Heart left ventricle (tissue), 16 donors: ENCODE measurements at regions not wholly inside any gene's neighbourhood (a gene's known extent, or its start where the extent isn't known, plus 50 kb on each side); places are given as distances from the start of the nearest gene placed in this dataset.

ENCODE experiments used
- ATAC-seq, 4 donors: fragments of 200-7000 bp; cut with Tn5 transposase; one replicate each; pipeline ENCODE4 v1.9.1; 2020 to 2022; ENCODE audit warnings: moderate library complexity in 4 of 4, mild to moderate bottlenecking in 3 of 4, moderate number of reproducible peaks in 1 of 4
- DNase-seq, 5 donors: peaks; one replicate each; pipeline ENCODE4 v3.0.0-alpha.2; 2020
- H3K27ac ChIP-seq, 12 donors: fragments of 200-600 bp; sonication (generic) in 4 of 12; one replicate each; pipeline versions ENCODE4 v1.5.0 to v1.8.0; 2016 to 2022; ENCODE audit warnings: mild to moderate bottlenecking in 2 of 12
- H3K27me3 ChIP-seq, 9 donors: fragments of 200-600 bp; sonication (generic) in 2 of 9; one replicate each; pipeline versions ENCODE4 v1.5.1 to v1.8.0; 2016 to 2022; ENCODE audit warnings: mild to moderate bottlenecking in 3 of 9
- H3K36me3 ChIP-seq, 9 donors: fragments of 200-600 bp; sonication (generic) in 2 of 9; one replicate each; pipeline versions ENCODE4 v1.5.0 to v1.8.0; 2018 to 2022; ENCODE audit warnings: mild to moderate bottlenecking in 2 of 9
- H3K4me1 ChIP-seq, 12 donors: fragments of 200-600 bp; sonication (generic) in 4 of 12; one replicate each; pipeline versions ENCODE4 v1.5.0 to v1.8.0; 2016 to 2022; ENCODE audit warnings: mild to moderate bottlenecking in 3 of 12
- H3K4me3 ChIP-seq, 12 donors: fragments of 200-600 bp; sonication (generic) in 4 of 12; one replicate each; pipeline versions ENCODE4 v1.5.0 to v1.8.0; 2017 to 2022; ENCODE audit warnings: mild to moderate bottlenecking in 9 of 12, moderate library complexity in 4 of 12
- H3K9me3 ChIP-seq, 12 donors: fragments of 200-600 bp; sonication (generic) in 4 of 12; one replicate each; pipeline versions ENCODE4 v1.5.0 to v1.8.0; 2016 to 2022; ENCODE audit warnings: mild to moderate bottlenecking in 1 of 12
- POLR2A ChIP-seq, 2 donors: fragments of 450-650 bp; IDR thresholded peaks; one replicate each; pipeline ENCODE4 v1.6.1; 2017; ENCODE audit warnings: antibody characterized with exemption in 2 of 2, mild to moderate bottlenecking in 2 of 2, moderate library complexity in 2 of 2
- WGBS, 4 donors: extraction: QIAGEN DNeasy Blood & Tissue Kit in 2 of 4; methylation state at CpG; one replicate each; pipeline versions ENCODE4 v1.1.5 to v1.1.7; 2013 to 2018; 5-methylcytosine and 5-hydroxymethylcytosine counted together
- intact Hi-C, 10 donors: fragments of 100-400 bp; cut with DNase I; formaldehyde crosslinking; loops; one replicate each; pipeline versions ENCODE4 v1.11.1 to v1.14.2; 2022
- TF ChIP-seq, protein P1 (sequence below), 12 donors: fragments of 200-600 bp; sonication (generic) in 4 of 12; IDR thresholded peaks; one replicate each; pipeline versions ENCODE4 v1.5.0 to v1.8.0; 2018 to 2022; ENCODE audit warnings: antibody characterized with exemption in 12 of 12, mild to moderate bottlenecking in 5 of 12
- donor health status: ischemic (EF 13 %, LVEDD 7.1; RV severe dilation, severe dysfunction).
- donor health status: healthy with polysubstance abuse.
- donor health status: DM: no; HTN: yes; CAD: no.
- donor health status: DM: no; HTN: no; CAD: no.
- donor health status: ischemic (EF 25% LVEDD 6.9; RV normal size, moderate dysfunction).
- donor health status: ischemic (EF 25% LVEDD 5.7; RV mildly dilated, moderate dysfunction).
- donor health status: healthy.
- donor health status: DM: yes; HTN: yes; CAD: no.
- donor health status: ischemic (EF 35%, LVEDD 5.7; RV mildly dilated, moderate dysfunction).
- donor health status: nonischemic (EF 11% LVEDD 7.7; RV severe dilation, severe dysfunction).
- donor health status: DM: yes; HTN: yes; CAD: no.
- donor health status: PGD.
- donor health status: ischemic (EF 29% LVEDD 5.4; RV normal size, mild dysfunction).
- donor health status: nonischemic (EF 23%, LVEDD 6.1; RV moderate dilation, normal function).

DNA sequence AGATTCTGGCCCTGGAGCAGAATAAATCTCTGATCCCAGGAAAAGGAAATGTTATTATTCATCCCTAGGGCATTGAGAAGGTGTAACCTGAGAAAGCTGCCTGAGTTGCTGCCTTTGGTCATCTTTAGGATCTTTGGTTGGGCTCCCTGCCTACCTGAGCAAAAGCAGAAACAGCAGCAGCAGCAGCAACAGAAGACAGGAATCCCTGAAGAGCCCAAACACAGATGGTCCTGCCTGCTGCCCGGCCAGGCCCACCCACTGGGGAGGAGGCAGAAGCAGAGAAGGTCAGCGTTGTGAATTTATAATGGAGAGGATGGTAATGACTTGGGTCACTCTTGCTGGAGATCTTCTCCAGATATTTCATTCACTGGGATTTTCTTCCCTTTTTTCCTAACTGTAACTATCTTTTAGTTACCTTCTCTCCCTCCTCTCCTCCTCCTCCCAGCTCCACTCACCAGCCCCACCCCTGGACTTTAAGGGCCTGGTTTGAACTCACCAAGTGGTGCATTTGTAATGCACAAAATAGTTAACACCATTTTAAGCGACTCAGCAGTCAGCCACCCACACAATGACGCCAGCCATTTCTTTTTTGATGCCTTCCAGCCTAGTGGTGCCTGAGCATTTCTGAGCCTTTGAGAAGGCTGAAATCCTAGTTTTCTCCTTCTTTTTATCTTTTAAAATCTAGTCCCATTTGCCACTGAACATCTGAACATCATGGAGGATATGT lies 91.7 kb downstream of the HSPH1 start:
- no peak for DNase-seq
- Histone ChIP-seq H3K4me3 (no peak overlapping the region), H3K27me3 (peaks cover 0 to 4% (median 0%) of the 10 kb centered on the region in 9 donors), H3K9me3 (no peaks in the 10 kb centered on the region), H3K36me3 (no peaks in the 10 kb centered on the region), H3K27ac (no peak overlapping the region), H3K4me1 (no peaks in the 10 kb centered on the region)
- WGBS, 4 donors: 44 to 73% (median 63%) methylated on average over 4 of the region's 4 CpGs
- ATAC-seq: no peak
- intact Hi-C loops: no loop called here
- no peak for TF ChIP-seq POLR2A (IDR thresholded peaks at IDR 0.05)
- TF ChIP-seq, protein P1, sequence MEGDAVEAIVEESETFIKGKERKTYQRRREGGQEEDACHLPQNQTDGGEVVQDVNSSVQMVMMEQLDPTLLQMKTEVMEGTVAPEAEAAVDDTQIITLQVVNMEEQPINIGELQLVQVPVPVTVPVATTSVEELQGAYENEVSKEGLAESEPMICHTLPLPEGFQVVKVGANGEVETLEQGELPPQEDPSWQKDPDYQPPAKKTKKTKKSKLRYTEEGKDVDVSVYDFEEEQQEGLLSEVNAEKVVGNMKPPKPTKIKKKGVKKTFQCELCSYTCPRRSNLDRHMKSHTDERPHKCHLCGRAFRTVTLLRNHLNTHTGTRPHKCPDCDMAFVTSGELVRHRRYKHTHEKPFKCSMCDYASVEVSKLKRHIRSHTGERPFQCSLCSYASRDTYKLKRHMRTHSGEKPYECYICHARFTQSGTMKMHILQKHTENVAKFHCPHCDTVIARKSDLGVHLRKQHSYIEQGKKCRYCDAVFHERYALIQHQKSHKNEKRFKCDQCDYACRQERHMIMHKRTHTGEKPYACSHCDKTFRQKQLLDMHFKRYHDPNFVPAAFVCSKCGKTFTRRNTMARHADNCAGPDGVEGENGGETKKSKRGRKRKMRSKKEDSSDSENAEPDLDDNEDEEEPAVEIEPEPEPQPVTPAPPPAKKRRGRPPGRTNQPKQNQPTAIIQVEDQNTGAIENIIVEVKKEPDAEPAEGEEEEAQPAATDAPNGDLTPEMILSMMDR (IDR thresholded peaks at IDR 0.05): no peak

DNA sequence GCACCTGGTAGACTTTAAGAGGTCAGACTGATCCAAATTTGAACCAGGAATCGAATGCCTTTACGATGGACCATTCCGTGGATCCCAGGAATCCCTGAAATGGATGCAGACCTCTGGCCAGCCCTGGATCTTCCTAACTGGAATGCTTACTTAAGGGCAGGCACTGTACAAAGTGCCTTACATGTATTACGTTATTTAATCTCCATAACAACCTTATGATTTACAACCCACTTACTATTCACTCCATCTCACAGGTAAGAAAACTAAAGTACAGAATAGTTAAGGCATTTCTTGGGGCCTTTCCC lies 93.6 kb downstream of the HSPH1 start:
- 86 to 95% (median 90%) methylated on average over 4 of the region's 4 CpGs for WGBS, 4 donors
- no peak for TF ChIP-seq POLR2A (IDR thresholded peaks at IDR 0.05)
- TF ChIP-seq, protein P1 (IDR thresholded peaks at IDR 0.05): no peak

DNA sequence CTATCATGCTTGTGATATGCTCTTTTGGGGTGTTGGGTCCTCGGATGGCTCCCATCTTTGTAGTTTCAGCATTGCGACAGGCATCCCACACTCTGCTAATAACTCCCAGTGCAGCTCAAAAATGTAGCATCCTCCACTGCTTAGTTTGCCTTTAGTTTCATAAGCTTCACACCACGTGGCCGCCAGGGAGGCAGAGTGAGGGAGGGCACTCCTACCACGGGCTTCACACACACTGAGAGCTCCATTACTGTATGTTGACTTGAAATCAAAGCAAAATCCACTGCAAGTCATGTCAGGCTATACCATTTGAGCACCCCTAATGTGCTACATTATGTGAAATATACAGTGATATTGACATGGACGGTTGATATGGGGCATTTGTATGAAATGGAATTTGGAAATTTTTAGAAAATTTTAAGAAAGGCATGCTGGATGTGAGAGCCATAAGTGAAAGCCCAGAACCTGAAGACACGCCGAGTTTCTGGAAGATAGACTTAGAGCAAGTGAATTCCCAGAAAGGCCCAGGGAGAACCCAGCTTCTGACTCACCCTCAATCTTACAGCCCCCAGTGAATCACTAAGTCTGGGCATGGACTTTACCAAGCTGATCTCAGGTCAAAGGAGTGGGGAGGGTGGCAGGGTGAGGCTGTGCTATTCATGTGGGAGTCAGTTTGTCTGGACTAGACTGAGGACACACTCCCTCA lies 94.1 kb downstream of the HSPH1 start:
- Histone ChIP-seq H3K27ac (no peak overlapping the region), H3K27me3 (peaks cover 0 to 4% (median 0%) of the 10 kb centered on the region in 9 donors), H3K9me3 (peaks cover 0 to 6% (median 0%) of the 10 kb centered on the region in 12 donors), H3K36me3 (no peaks in the 10 kb centered on the region), H3K4me3 (no peak overlapping the region), H3K4me1 (no peaks in the 10 kb centered on the region)
- WGBS, 4 donors: 87 to 93% (median 88%) methylated on average over 8 of the region's 8 CpGs
- DNase-seq (no peak), ATAC-seq (no peak)
- TF ChIP-seq POLR2A (IDR thresholded peaks at IDR 0.05): no peak
- TF ChIP-seq, protein P1 (IDR thresholded peaks at IDR 0.05): no peak
- intact Hi-C loops: no loop called here

More for the DNA sequence above, 93.6 kb downstream of the HSPH1 start:
- intact Hi-C loops: no loop called here
- Histone ChIP-seq H3K27me3 (peaks cover 0 to 4% (median 0%) of the 10 kb centered on the region in 9 donors), H3K27ac (no peak overlapping the region), H3K4me1 (no peaks in the 10 kb centered on the region), H3K4me3 (no peak overlapping the region), H3K36me3 (no peaks in the 10 kb centered on the region), H3K9me3 (peaks cover 0 to 6% (median 0%) of the 10 kb centered on the region in 12 donors)
- ATAC-seq (no peak), DNase-seq (no peak)

DNA sequence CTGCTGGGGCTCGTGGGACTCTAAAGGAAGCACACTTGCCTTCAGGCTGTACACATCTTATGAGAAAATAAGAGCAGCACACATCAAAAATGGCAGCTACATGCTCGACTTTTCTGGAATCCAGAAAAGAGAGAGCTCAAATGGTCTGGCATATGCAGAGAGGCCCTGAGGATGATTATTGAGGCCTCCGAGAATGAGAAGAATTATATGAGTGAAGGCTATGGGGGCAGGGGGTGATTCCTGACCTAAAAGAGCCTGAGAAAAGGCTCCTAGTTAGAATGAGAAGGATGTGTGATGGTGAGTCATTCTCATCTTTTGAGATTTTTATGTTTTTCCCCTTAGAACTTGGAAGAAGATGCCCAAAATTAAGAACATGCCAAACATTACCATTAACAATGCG lies 97.1 kb downstream of the HSPH1 start:
- ATAC-seq (no peak), DNase-seq (no peak)
- Histone ChIP-seq H3K27ac (no peak overlapping the region), H3K4me1 (peaks cover 0 to 3% (median 0%) of the 10 kb centered on the region in 12 donors), H3K9me3 (peaks cover 0 to 6% (median 0%) of the 10 kb centered on the region in 12 donors), H3K4me3 (no peak overlapping the region), H3K36me3 (no peaks in the 10 kb centered on the region), H3K27me3 (peaks cover 0 to 4% (median 0%) of the 10 kb centered on the region in 9 donors)
- TF ChIP-seq, protein P1 (IDR thresholded peaks at IDR 0.05): no peak
- TF ChIP-seq POLR2A (IDR thresholded peaks at IDR 0.05): no peak
- intact Hi-C loops: no loop called here
- WGBS, 4 donors: 88 to 94% (median 90%) methylated on average over 4 of the region's 4 CpGs
